ENCODE measurements at regions not wholly inside any gene's neighbourhood (a gene's known extent, or its start where the extent isn't known, plus 50 kb on each side); places are given as distances from the start of the nearest gene placed in this dataset.

DNA sequence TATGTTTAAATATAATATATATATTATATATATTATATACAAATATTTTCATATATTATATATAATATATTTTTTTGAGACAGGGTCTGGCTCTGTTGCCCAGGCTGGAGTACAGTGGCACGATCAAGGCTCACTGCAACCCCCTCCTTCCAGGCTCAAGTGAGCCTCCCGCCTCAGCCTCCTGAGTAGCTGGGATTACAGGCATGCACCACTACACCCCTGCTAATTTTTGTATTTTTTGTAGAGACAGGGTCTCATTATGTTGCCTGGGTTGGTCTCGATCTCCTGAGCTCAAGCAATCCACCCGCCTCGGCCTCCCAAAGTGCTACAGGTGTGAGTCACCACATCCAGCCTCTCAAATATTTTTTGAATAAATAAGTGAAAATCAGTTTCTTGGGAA is 215.5 kb downstream of the GATA3 start:
- no peaks in the 10 kb centered on the region for H3K36me3 ChIP-seq
- no peak for TF ChIP-seq CTCF (IDR thresholded peaks at IDR 0.05)
- no peak overlapping the region for H3K4me3 ChIP-seq
- H3K27me3 ChIP-seq: no peaks in the 10 kb centered on the region
- no peak for DNase-seq
- intact Hi-C loops (cut with DNase I): no loop called here
- H3K4me1 ChIP-seq: no peaks in the 10 kb centered on the region
- ATAC-seq: no peak
- no peaks in the 10 kb centered on the region for H3K9me3 ChIP-seq
- no peak overlapping the region for H3K27ac ChIP-seq

- no peak overlapping the region for H3K27ac ChIP-seq
- no peaks in the 10 kb centered on the region for H3K27me3 ChIP-seq
- no peak for TF ChIP-seq CTCF (IDR thresholded peaks at IDR 0.05)
- intact Hi-C loops (cut with DNase I): no loop called here
- H3K4me3 ChIP-seq: no peak overlapping the region
- ATAC-seq (no peak), DNase-seq (no peak)
- H3K36me3 ChIP-seq: no peaks in the 10 kb centered on the region
- H3K9me3 ChIP-seq: no peaks in the 10 kb centered on the region
- H3K4me1 ChIP-seq: no peaks in the 10 kb centered on the region
Observed at GRCh38 chr10:8272794-8273425, 218.4 kb downstream of the GATA3 start.

DNA sequence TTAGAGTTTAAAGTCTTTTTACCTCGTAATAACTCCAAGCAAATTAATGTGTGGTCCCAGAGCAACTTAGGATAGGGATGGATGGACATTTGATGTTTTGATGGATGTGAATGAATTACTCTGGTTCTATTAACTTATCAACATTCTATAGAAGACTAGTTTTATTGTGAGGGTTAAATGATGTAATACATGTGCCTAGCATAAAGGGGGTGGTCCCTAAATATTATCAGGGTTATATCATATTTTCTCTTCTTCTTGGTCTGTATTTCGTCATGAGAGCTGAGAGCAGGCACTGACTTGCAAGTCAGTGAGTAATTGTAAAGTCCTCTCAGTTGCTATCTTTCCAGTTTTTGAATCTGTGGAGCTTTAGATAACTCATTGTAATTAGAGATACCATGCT is 219.3 kb downstream of the GATA3 start:
- TF ChIP-seq CTCF (IDR thresholded peaks at IDR 0.05): no peak
- H3K36me3 ChIP-seq: no peaks in the 10 kb centered on the region
- intact Hi-C loops (cut with DNase I): no loop called here
- no peaks in the 10 kb centered on the region for H3K4me1 ChIP-seq
- H3K27ac ChIP-seq: no peak overlapping the region
- ATAC-seq (no peak), DNase-seq (no peak)
- H3K9me3 ChIP-seq: no peaks in the 10 kb centered on the region
- H3K4me3 ChIP-seq: no peak overlapping the region
- H3K27me3 ChIP-seq: no peaks in the 10 kb centered on the region

DNA sequence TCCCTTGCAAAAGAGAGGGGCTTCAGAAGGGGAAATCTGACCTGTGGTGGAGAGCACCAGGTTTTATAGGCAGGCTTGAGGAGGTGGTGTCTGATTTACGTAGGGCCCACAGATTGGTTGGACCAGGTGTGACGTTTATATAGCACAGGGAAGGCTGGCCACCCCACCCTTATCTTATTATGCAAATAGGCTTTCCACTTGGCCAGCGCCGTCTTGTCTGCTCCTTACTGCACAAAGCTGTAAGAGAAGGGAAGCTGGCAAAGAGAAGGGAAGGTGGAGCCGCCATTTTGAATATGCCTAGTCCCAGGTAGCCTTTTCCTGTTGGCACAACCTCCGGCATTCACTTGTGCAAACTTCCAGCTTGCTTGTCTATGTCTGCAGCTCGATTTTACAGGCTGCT is 221.4 kb downstream of the GATA3 start:
- ATAC-seq: no peak

GRCh38 chr10:8278099-8278498 is 223.6 kb downstream of the GATA3 start:
- H3K9me3 ChIP-seq: no peaks in the 10 kb centered on the region
- ATAC-seq (no peak), DNase-seq (no peak)
- H3K4me1 ChIP-seq: no peaks in the 10 kb centered on the region
- intact Hi-C loops (cut with DNase I): no loop called here
- H3K4me3 ChIP-seq: no peak overlapping the region
- H3K27ac ChIP-seq: no peak overlapping the region
- TF ChIP-seq CTCF (IDR thresholded peaks at IDR 0.05): no peak
- no peaks in the 10 kb centered on the region for H3K27me3 ChIP-seq
- no peaks in the 10 kb centered on the region for H3K36me3 ChIP-seq

More for the DNA sequence above, 221.4 kb downstream of the GATA3 start:
- no peaks in the 10 kb centered on the region for H3K27me3 ChIP-seq
- H3K36me3 ChIP-seq: no peaks in the 10 kb centered on the region
- no peak overlapping the region for H3K4me3 ChIP-seq
- intact Hi-C loops (cut with DNase I): no loop called here
- H3K4me1 ChIP-seq: no peaks in the 10 kb centered on the region
- TF ChIP-seq CTCF (IDR thresholded peaks at IDR 0.05): no peak
- H3K9me3 ChIP-seq: no peaks in the 10 kb centered on the region
- DNase-seq: no peak
- no peak overlapping the region for H3K27ac ChIP-seq

DNA sequence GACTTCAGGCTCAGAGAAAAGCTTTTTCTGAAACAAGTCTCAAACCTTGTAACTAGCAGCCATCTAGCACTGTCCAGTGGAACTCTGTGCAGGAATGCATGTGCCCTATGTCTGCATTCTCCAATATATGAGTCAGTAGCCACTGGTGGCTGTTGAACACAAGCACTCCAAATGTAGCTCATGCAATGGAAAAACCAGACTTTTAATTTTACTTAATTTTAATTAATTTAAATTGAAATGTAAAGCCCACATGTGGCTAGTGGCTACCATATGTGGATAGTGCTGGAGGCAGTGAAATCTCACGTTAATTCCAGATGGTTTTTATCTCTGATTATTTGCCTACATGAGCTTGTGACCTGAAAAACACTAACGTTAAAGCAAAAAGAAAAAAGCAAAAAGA is 225.1 kb downstream of the GATA3 start:
- no peak for ATAC-seq

More for the DNA sequence above, 225.1 kb downstream of the GATA3 start:
- intact Hi-C loops (cut with DNase I): no loop called here
- no peaks in the 10 kb centered on the region for H3K9me3 ChIP-seq
- H3K4me1 ChIP-seq: no peaks in the 10 kb centered on the region
- H3K27ac ChIP-seq: no peak overlapping the region
- H3K27me3 ChIP-seq: no peaks in the 10 kb centered on the region
- no peak for TF ChIP-seq CTCF (IDR thresholded peaks at IDR 0.05)
- no peaks in the 10 kb centered on the region for H3K36me3 ChIP-seq
- H3K4me3 ChIP-seq: no peak overlapping the region
- DNase-seq: no peak
